Activated naive CD4-positive, alpha-beta T cell treated with anti-CD3 and anti-CD28 coated beads, Interleukin-2, amount 10 ng/mL, durations not matched to agents 7 days and 5 days (primary cell): ENCODE measurements at regions not wholly inside any gene's neighbourhood (a gene's known extent, or its start where the extent isn't known, plus 50 kb on each side); places are given as distances from the start of the nearest gene placed in this dataset.

Source experiments
- CTCF ChIA-PET: fragments of 350-600 bp; sonication (Branson Sonifier 250); formaldehyde crosslinking; loops from one replicate; lab custom pipeline; 2021; ENCODE audit warnings: antibody characterized with exemption; lab: Charles Lee
- DNase-seq: peaks from one replicate; pipeline ENCODE4 v3.0.0-alpha.2; 2020
- H3K27ac Mint-ChIP-seq: one replicate; pipeline ENCODE4 v1.8.0; 2021; ENCODE audit warnings: mild to moderate bottlenecking, moderate library complexity, mixed read lengths
- H3K27me3 Mint-ChIP-seq: one replicate; pipeline ENCODE4 v1.8.0; 2021; ENCODE audit warnings: mild to moderate bottlenecking, mixed read lengths
- H3K36me3 Mint-ChIP-seq: one replicate; pipeline ENCODE4 v1.8.0; 2021; ENCODE audit warnings: mixed read lengths
- H3K4me1 Mint-ChIP-seq: one replicate; pipeline ENCODE4 v1.8.0; 2021; ENCODE audit warnings: mixed read lengths
- H3K4me3 Mint-ChIP-seq: one replicate; pipeline ENCODE4 v1.8.0; 2021; ENCODE audit warnings: mild to moderate bottlenecking, moderate library complexity, mixed read lengths
- H3K9me3 Mint-ChIP-seq: one replicate; pipeline ENCODE4 v1.8.0; 2021; ENCODE audit warnings: mixed read lengths

DNA sequence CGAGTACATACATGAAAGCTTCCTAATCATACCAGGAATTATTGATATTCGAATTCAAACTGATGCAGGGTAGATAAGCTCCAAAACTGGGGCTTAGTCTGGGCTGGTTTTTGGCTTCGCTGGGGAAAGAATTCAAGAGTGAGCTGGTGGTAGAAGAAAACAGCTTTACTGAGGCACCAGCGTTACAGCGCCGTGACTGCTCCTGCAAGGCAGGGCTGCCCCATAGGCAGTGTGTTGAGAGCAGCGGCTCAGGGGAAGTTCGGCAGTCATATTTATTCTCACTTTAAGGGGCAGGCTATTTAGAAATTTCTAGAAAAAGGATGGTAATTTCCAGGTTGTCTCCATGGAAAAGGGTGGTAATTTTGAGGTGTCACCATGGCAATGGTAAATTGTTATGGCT lies 292.6 kb upstream of the TCF4 start:
- CTCF ChIA-PET: no interaction called here
- DNase-seq: no peak
- Mint-ChIP-seq H3K4me3 (no peak overlapping the region), H3K4me1 (no peaks in the 10 kb centered on the region), H3K27me3 (no peaks in the 10 kb centered on the region), H3K36me3 (no peaks in the 10 kb centered on the region), H3K9me3 (peaks cover 2% of the 10 kb centered on the region), H3K27ac (no peak overlapping the region)

GRCh38 chr18:55879331-55879730 lies 291.3 kb upstream of the TCF4 start:
- H3K4me1 Mint-ChIP-seq: no peaks in the 10 kb centered on the region
- H3K27ac Mint-ChIP-seq: no peak overlapping the region
- H3K27me3 Mint-ChIP-seq: no peaks in the 10 kb centered on the region
- DNase-seq: no peak
- no peak overlapping the region for H3K4me3 Mint-ChIP-seq
- CTCF ChIA-PET: no interaction called here
- peaks cover 2% of the 10 kb centered on the region for H3K9me3 Mint-ChIP-seq
- no peaks in the 10 kb centered on the region for H3K36me3 Mint-ChIP-seq

- Mint-ChIP-seq H3K36me3 (no peaks in the 10 kb centered on the region), H3K9me3 (peaks cover 2% of the 10 kb centered on the region), H3K4me1 (no peaks in the 10 kb centered on the region), H3K4me3 (no peak overlapping the region), H3K27me3 (no peaks in the 10 kb centered on the region), H3K27ac (no peak overlapping the region)
- DNase-seq: no peak
- CTCF ChIA-PET: no interaction called here
These were observed 290.2 kb upstream of the TCF4 start for GRCh38 chr18:55878224-55878623.

- CTCF ChIA-PET: no interaction called here
- no peaks in the 10 kb centered on the region for H3K36me3 Mint-ChIP-seq
- H3K9me3 Mint-ChIP-seq: peaks cover 2% of the 10 kb centered on the region
- H3K27ac Mint-ChIP-seq: no peak overlapping the region
- no peak for DNase-seq
- H3K4me3 Mint-ChIP-seq: no peak overlapping the region
- no peaks in the 10 kb centered on the region for H3K4me1 Mint-ChIP-seq
- no peaks in the 10 kb centered on the region for H3K27me3 Mint-ChIP-seq
These were observed 289.3 kb upstream of the TCF4 start for GRCh38 chr18:55877321-55877720.

- Mint-ChIP-seq H3K36me3 (no peaks in the 10 kb centered on the region), H3K4me3 (no peak overlapping the region), H3K9me3 (no peaks in the 10 kb centered on the region), H3K27me3 (no peaks in the 10 kb centered on the region), H3K4me1 (no peaks in the 10 kb centered on the region), H3K27ac (no peak overlapping the region)
- no peak for DNase-seq
- CTCF ChIA-PET: no interaction called here
These were observed 288.3 kb upstream of the TCF4 start for GRCh38 chr18:55876254-55876653.

GRCh38 chr18:55875371-55875901 lies 287.4 kb upstream of the TCF4 start:
- no peaks in the 10 kb centered on the region for H3K36me3 Mint-ChIP-seq

DNA sequence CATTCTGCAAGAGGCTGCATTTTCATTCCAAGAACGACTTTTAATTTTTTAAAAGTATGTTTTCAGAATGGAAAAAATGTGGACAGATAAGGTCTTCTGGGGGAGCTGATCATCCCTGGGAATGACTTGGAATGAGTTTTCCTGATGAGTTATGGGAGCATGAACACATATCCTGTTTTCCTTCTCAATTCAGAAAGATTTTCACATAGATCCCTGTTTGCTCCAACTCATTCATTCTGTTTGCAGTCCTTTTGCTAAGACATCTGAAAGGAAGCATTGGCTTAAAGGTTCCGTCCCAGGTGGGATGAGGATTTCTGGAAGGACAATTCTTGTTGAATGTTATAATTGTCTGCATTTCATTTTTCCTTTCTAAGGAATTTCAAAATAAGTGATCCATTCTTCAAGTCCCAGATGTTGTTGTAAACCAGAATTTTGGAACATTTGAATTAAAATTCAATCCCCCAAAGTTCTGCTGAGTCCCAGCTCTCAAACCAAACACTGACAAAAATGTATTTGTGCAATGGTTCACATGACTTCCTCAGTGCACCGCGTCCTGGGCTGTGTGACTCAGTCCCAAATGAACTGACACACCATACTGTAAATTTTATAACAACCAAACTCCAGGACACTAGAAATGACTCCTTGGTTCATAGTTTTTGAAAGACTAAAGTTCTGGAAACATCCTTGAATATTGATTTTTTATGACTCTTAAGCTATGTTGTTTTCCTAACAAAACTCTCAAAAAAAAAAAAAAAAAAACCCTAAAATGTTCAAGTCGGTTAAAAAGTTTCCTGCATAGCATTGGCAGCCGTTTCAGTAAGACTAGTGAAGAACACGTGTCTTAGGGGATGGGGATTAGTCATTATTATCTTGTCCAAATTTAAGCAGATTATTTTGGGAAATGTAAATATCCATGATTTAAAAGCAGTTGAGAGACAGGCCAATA lies 281.8 kb upstream of the TCF4 start:
- H3K4me3 Mint-ChIP-seq: no peak overlapping the region
- CTCF ChIA-PET: no interaction called here
- no peak for DNase-seq

More at GRCh38 chr18:55875371-55875901, 287.4 kb upstream of the TCF4 start:
- Mint-ChIP-seq H3K4me3 (no peak overlapping the region), H3K27me3 (no peaks in the 10 kb centered on the region), H3K4me1 (no peaks in the 10 kb centered on the region), H3K27ac (no peak overlapping the region), H3K9me3 (no peaks in the 10 kb centered on the region)
- no peak for DNase-seq
- CTCF ChIA-PET: no interaction called here

GRCh38 chr18:55868909-55869308 lies 280.9 kb upstream of the TCF4 start:
- no peaks in the 10 kb centered on the region for H3K4me1 Mint-ChIP-seq
- DNase-seq: no peak
- H3K9me3 Mint-ChIP-seq: no peaks in the 10 kb centered on the region
- CTCF ChIA-PET: no interaction called here
- no peaks in the 10 kb centered on the region for H3K27me3 Mint-ChIP-seq
- no peak overlapping the region for H3K4me3 Mint-ChIP-seq
- H3K27ac Mint-ChIP-seq: no peak overlapping the region
- no peaks in the 10 kb centered on the region for H3K36me3 Mint-ChIP-seq

More for the DNA sequence above, 281.8 kb upstream of the TCF4 start:
- Mint-ChIP-seq H3K27me3 (no peaks in the 10 kb centered on the region), H3K27ac (no peak overlapping the region), H3K9me3 (no peaks in the 10 kb centered on the region), H3K36me3 (no peaks in the 10 kb centered on the region), H3K4me1 (no peaks in the 10 kb centered on the region)

DNA sequence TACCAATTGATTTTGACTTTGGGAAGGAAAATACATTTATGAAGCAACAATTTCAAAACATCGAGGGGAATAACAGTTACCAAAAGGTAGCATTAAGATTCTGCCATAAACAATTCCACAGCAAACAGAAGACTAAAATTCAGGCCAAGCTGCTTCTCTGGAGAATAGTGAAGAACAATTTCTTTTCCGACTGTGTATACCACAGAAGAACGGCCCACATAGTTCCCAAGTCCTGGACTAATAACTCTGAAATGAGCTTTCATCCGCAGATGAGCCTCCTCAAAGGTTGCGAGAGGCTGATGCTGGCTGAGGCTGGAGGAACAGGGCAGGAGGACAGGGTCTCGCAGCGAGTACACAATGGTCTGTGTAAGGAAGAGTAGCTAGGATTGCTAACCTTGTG lies 278.9 kb upstream of the TCF4 start:
- H3K9me3 Mint-ChIP-seq: no peaks in the 10 kb centered on the region
- H3K27me3 Mint-ChIP-seq: no peaks in the 10 kb centered on the region
- no peak for DNase-seq
- H3K27ac Mint-ChIP-seq: no peak overlapping the region
- H3K36me3 Mint-ChIP-seq: no peaks in the 10 kb centered on the region
- no peak overlapping the region for H3K4me3 Mint-ChIP-seq
- H3K4me1 Mint-ChIP-seq: no peaks in the 10 kb centered on the region
- CTCF ChIA-PET: no interaction called here

GRCh38 chr18:55866006-55866405 lies 278.0 kb upstream of the TCF4 start:
- Mint-ChIP-seq H3K27me3 (no peaks in the 10 kb centered on the region), H3K4me3 (no peak overlapping the region), H3K27ac (no peak overlapping the region), H3K36me3 (no peaks in the 10 kb centered on the region), H3K4me1 (no peaks in the 10 kb centered on the region), H3K9me3 (no peaks in the 10 kb centered on the region)
- DNase-seq: no peak
- CTCF ChIA-PET: no interaction called here

DNA sequence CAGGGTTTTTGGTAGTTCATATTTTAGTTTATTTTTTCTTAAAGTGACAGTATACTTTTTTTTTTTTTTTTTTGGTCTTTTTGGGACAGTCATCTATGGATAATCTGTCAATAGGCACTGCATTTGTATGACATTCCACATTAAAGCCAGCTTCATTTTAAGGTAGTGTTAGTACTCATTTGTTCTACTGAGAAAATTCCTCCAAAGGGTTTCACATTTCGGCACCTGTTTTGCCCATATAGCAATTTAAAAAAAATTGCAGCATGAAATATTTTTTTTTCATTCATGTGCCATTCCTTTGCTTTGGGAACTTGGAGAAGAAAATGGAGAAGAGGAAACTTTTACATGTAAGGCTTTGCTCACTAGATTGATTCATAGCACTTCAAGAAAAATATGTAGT lies 276.3 kb upstream of the TCF4 start:
- H3K36me3 Mint-ChIP-seq: no peaks in the 10 kb centered on the region
- H3K4me1 Mint-ChIP-seq: no peaks in the 10 kb centered on the region
- DNase-seq: no peak
- no peaks in the 10 kb centered on the region for H3K27me3 Mint-ChIP-seq
- H3K4me3 Mint-ChIP-seq: no peak overlapping the region
- H3K9me3 Mint-ChIP-seq: no peaks in the 10 kb centered on the region
- CTCF ChIA-PET: no interaction called here
- H3K27ac Mint-ChIP-seq: no peak overlapping the region

GRCh38 chr18:55863876-55864275 lies 275.9 kb upstream of the TCF4 start:
- CTCF ChIA-PET: no interaction called here
- Mint-ChIP-seq H3K4me1 (no peaks in the 10 kb centered on the region), H3K27me3 (no peaks in the 10 kb centered on the region), H3K36me3 (no peaks in the 10 kb centered on the region), H3K4me3 (no peak overlapping the region), H3K9me3 (no peaks in the 10 kb centered on the region), H3K27ac (no peak overlapping the region)
- DNase-seq: no peak

DNA sequence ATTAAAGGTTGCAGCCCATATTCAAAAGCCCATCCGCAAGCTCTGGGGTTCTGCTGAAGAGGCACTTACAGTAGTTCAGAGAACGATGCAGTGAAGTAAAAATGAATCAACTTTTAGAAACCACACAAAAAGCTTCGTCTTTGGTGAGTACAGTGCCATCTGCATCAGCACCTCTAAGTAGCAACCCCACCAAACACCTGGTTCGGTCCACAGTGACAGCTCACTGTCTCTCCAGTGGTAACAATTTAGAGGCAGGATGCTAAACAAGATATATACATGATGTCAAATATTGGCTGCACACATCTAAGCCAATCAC lies 275.4 kb upstream of the TCF4 start:
- no peaks in the 10 kb centered on the region for H3K9me3 Mint-ChIP-seq
- CTCF ChIA-PET: no interaction called here
- H3K4me3 Mint-ChIP-seq: no peak overlapping the region
- no peaks in the 10 kb centered on the region for H3K36me3 Mint-ChIP-seq
- H3K27ac Mint-ChIP-seq: no peak overlapping the region
- no peaks in the 10 kb centered on the region for H3K4me1 Mint-ChIP-seq
- DNase-seq: no peak
- H3K27me3 Mint-ChIP-seq: no peaks in the 10 kb centered on the region

DNA sequence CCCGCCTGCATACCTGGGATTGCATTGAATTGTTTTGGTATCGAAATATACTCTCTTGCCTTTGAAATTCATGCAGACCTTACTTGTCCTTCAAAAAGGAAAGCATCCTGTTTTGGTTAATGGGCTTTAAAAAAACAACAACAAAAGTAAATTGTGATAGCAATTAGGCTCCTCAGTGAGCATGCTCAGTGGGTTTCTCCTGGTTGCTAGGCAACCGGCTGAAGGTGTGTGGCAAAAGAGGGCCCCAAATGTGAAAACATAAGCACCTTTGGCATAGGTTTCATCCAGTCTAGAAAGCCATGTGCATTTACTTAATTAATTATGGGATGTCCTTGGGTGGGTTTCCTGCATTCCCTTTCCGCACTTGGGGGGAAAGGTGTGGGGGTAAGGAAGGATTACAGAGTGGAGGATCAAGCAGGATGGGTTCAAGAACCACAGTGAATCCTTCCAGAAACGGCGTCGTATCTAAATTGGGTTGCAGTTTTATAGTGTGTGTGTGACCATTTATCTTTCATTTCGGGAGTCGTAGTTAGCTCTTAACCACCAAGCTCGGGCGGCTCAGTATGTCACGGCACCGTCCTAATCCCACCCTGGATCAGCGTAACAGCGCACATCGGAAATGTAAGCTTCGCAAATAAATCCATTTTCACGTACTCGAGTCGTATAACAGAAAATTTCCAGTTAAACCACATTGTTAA lies 274.9 kb upstream of the TCF4 start:
- Mint-ChIP-seq H3K4me1 (no peaks in the 10 kb centered on the region), H3K36me3 (no peaks in the 10 kb centered on the region), H3K27ac (no peak overlapping the region), H3K4me3 (no peak overlapping the region), H3K9me3 (no peaks in the 10 kb centered on the region), H3K27me3 (no peaks in the 10 kb centered on the region)
- DNase-seq: no peak
- CTCF ChIA-PET: no interaction called here

- H3K27me3 Mint-ChIP-seq: no peaks in the 10 kb centered on the region
- CTCF ChIA-PET: no interaction called here
- H3K4me3 Mint-ChIP-seq: no peak overlapping the region
These were observed 273.3 kb upstream of the TCF4 start for GRCh38 chr18:55861266-55861665.

More at GRCh38 chr18:55861266-55861665, 273.3 kb upstream of the TCF4 start:
- Mint-ChIP-seq H3K27ac (no peak overlapping the region), H3K4me1 (no peaks in the 10 kb centered on the region), H3K36me3 (no peaks in the 10 kb centered on the region), H3K9me3 (no peaks in the 10 kb centered on the region)
- DNase-seq: no peak
